Endothelial cell (in vitro differentiated cells): ENCODE measurements at regions not wholly inside any gene's neighbourhood (a gene's known extent, or its start where the extent isn't known, plus 50 kb on each side); places are given as distances from the start of the nearest gene placed in this dataset.

Experiments
- DNase-seq: peaks from one replicate; pipeline ENCODE4 v3.0.0; 2021; ENCODE audit warnings: low spot score
- H3K27ac Mint-ChIP-seq: one replicate; pipeline ENCODE4 v1.8.0; 2021; ENCODE audit warnings: mixed read lengths, inconsistent platforms; ENCODE audit not compliant: unreplicated experiment
- H3K27me3 Mint-ChIP-seq: one replicate; pipeline ENCODE4 v1.8.0; 2021; ENCODE audit warnings: mild to moderate bottlenecking, moderate library complexity, mixed read lengths, inconsistent platforms; ENCODE audit not compliant: unreplicated experiment
- H3K36me3 Mint-ChIP-seq: one replicate; pipeline ENCODE4 v1.8.0; 2021; ENCODE audit warnings: mild to moderate bottlenecking, low read depth, mixed read lengths, inconsistent platforms; ENCODE audit not compliant: unreplicated experiment
- H3K4me1 Mint-ChIP-seq: one replicate; pipeline ENCODE4 v1.8.0; 2021; ENCODE audit warnings: mild to moderate bottlenecking, mixed read lengths, inconsistent platforms; ENCODE audit not compliant: unreplicated experiment
- H3K4me3 Mint-ChIP-seq: one replicate; pipeline ENCODE4 v1.8.0; 2021; ENCODE audit warnings: mild to moderate bottlenecking, mixed read lengths, inconsistent platforms; ENCODE audit not compliant: unreplicated experiment
- H3K9me3 Mint-ChIP-seq: one replicate; pipeline ENCODE4 v1.8.0; 2021; ENCODE audit warnings: mixed read lengths, inconsistent platforms; ENCODE audit not compliant: unreplicated experiment
- TF ChIP-seq, protein P1 (sequence below): fragments of 200-600 bp; sonication (generic); IDR thresholded peaks from one replicate; pipeline ENCODE4 v1.5.0; 2021; ENCODE audit warnings: antibody characterized with exemption; ENCODE audit not compliant: unreplicated experiment

DNA sequence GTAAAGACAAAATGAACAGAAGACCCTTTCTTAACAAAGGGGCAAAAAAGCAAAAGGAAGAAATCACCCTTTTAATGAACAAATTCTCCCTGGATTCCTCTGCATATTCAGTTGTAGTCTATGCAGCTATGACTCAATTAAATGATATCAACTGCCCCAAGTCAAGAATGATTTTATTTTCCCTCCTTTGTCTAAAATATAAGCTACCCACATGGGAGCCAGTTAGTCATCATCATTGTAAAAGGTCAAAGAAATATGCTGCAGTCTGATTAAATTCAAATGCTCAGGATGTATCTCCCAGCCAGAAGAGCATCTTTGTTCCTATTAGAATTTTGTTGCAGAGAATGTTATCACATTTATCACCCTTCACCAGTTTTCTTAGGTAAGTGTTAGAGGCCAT lies 84.0 kb downstream of the SST start:
- Mint-ChIP-seq H3K9me3 (no peaks in the 10 kb centered on the region), H3K4me1 (no peaks in the 10 kb centered on the region), H3K27ac (no peak overlapping the region), H3K4me3 (no peak overlapping the region), H3K36me3 (no peaks in the 10 kb centered on the region), H3K27me3 (no peaks in the 10 kb centered on the region)
- TF ChIP-seq, protein P1, sequence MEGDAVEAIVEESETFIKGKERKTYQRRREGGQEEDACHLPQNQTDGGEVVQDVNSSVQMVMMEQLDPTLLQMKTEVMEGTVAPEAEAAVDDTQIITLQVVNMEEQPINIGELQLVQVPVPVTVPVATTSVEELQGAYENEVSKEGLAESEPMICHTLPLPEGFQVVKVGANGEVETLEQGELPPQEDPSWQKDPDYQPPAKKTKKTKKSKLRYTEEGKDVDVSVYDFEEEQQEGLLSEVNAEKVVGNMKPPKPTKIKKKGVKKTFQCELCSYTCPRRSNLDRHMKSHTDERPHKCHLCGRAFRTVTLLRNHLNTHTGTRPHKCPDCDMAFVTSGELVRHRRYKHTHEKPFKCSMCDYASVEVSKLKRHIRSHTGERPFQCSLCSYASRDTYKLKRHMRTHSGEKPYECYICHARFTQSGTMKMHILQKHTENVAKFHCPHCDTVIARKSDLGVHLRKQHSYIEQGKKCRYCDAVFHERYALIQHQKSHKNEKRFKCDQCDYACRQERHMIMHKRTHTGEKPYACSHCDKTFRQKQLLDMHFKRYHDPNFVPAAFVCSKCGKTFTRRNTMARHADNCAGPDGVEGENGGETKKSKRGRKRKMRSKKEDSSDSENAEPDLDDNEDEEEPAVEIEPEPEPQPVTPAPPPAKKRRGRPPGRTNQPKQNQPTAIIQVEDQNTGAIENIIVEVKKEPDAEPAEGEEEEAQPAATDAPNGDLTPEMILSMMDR: no peak
- DNase-seq: no peak

GRCh38 chr3:187572441-187572840 lies 97.8 kb downstream of the SST start:
- H3K4me3 Mint-ChIP-seq: no peak overlapping the region
- H3K27me3 Mint-ChIP-seq: peaks cover 6% of the 10 kb centered on the region
- no peaks in the 10 kb centered on the region for H3K36me3 Mint-ChIP-seq
- DNase-seq: no peak
- no peaks in the 10 kb centered on the region for H3K4me1 Mint-ChIP-seq
- H3K9me3 Mint-ChIP-seq: no peaks in the 10 kb centered on the region
- no peak overlapping the region for H3K27ac Mint-ChIP-seq
- TF ChIP-seq, protein P1: no peak

GRCh38 chr3:187571701-187572100 lies 98.5 kb downstream of the SST start:
- DNase-seq: no peak
- no peaks in the 10 kb centered on the region for H3K9me3 Mint-ChIP-seq
- H3K27me3 Mint-ChIP-seq: peaks cover 6% of the 10 kb centered on the region
- H3K4me3 Mint-ChIP-seq: no peak overlapping the region
- no peak overlapping the region for H3K27ac Mint-ChIP-seq
- H3K36me3 Mint-ChIP-seq: no peaks in the 10 kb centered on the region
- no peaks in the 10 kb centered on the region for H3K4me1 Mint-ChIP-seq
- TF ChIP-seq, protein P1: no peak

DNA sequence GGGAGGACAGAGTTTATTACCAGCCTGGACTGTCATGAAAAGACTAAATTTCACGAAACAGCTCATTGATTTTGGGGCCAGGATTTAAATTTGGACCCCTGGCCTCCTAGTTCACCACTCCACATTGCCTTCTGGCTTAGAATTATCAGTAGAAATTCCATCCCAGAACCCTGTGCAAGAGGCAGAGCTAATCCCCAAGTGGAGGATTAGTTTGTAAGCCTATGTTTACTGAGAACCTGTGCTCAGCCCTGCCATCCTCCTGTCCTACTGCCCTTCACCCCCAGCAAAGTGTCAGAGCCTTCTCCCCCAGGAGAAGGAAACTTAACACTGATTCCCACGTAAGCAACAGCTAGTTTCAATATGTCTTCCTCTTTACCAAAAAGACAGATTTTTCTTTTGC lies 99.4 kb downstream of the SST start:
- no peak for DNase-seq
- Mint-ChIP-seq H3K27me3 (peaks cover 6% of the 10 kb centered on the region), H3K9me3 (no peaks in the 10 kb centered on the region), H3K36me3 (no peaks in the 10 kb centered on the region), H3K4me1 (no peaks in the 10 kb centered on the region), H3K4me3 (no peak overlapping the region), H3K27ac (no peak overlapping the region)
- TF ChIP-seq, protein P1: no peak

DNA sequence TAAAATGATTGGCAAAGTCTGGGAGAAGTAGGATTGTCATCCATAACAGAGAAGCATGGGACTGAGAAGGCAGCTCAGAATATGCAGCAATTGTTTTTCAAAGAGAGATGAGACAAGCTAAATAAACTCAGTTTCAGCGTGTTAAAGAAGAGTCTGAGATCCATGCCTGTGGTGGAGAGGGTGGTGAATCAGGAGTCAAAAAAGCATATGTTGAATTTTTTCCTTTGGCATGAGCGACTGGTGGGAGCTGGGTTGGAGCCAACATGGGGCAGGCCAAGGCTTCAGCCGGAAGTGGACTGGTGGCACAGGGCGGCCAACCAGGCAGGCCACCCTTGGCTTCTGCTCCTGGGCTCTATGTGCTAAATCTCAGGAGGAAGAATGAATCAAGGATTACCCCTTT lies 102.0 kb downstream of the SST start:
- Mint-ChIP-seq H3K27me3 (peaks cover 10% of the 10 kb centered on the region), H3K4me3 (no peak overlapping the region), H3K36me3 (no peaks in the 10 kb centered on the region), H3K4me1 (no peaks in the 10 kb centered on the region), H3K9me3 (no peaks in the 10 kb centered on the region), H3K27ac (no peak overlapping the region)
- DNase-seq: no peak
- TF ChIP-seq, protein P1: no peak
